GM18502 (cell line): ENCODE measurements at regions not wholly inside any gene's neighbourhood (a gene's known extent, or its start where the extent isn't known, plus 50 kb on each side); places are given as distances from the start of the nearest gene placed in this dataset.
"Not testable (repeated sequence)": the region's sequence is repeated elsewhere in the genome, so short reads cannot be mapped to it uniquely, and the experiment has no call there.

Experiments used
- ATAC-seq: cut with Tn5 transposase; IDR thresholded peaks from one replicate; pipeline ENCODE4 v1.9.1; 2021; ENCODE audit warnings: mild to moderate bottlenecking; ENCODE audit not compliant: unreplicated experiment, poor library complexity

DNA sequence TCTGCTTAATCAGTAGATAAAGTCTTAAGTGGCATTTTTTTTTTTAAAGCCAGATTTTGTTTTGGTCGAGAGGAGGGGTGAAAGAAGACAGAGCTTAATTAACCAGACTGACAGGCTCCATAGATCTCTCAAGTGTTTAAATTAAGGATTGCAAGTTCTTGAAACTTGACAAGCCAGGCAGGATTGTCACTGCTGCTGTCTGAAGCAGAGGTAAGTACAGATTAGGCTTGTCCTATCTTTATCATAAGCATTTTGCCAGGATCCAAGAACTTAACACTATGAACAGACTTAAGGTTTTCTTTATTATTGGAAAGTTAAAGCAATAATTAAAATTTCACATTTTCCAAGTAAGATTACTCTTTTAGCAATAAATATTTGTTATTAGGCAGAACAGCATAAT, 179.6 kb upstream of the LMO3 start:
- ATAC-seq = no peak

DNA sequence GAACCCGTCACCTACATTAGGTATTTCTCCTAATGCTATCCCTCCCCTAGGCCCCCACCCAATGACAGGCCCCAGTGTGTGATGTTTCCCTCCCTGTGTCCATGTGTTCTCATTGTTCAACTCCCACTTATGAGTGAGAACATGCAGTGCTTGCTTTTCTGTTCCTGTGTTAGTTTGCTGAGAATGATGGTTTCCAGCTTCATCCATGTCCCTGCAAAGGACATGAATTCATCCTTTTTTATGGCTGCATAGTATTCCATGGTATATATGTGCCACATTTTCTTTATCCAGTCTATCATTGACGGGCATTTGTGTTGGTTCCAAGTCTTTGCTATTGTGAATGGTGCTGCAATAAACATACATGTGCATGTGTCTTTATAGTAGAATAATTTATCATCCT, 163.2 kb upstream of the LMO3 start:
- not testable (repeated sequence) for ATAC-seq

DNA sequence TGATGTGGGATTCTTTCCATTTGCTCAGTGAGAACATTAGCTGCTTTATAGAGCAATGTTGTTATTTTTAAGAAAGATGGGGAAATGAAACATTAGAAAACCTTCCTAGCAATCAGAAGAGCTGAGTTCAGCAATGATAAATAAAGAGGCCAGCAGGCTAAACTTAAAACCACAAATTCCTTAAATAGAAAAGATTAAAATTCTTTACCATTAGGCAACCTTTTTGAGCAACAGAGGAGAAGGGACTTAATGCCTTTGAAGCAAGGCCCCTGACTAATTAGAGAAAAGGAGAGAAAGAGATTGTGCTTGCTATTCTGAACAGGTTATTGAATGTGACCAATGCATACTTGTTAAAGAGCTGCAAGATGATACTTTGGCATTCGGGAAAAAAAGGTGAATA, 160.8 kb upstream of the LMO3 start:
- no peak for ATAC-seq

DNA sequence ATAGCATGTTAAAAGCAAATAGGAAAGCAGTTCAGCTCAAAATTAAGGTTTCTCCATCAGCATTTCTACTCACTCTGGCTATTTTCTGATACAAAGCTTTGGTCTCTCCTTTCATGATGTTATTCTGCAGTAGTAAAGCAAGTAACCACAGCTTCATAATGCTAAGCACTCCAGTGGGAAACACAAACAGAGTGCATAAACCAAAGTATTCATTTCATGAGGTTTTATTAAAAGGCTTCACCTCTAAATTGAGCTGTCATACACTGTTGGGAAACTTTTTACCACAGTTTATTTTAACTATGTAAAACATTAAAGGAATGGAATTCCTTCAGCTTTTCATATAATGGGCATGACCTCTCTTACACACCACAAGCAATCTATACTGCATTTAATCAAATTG, 157.9 kb upstream of the LMO3 start:
- ATAC-seq = no peak

DNA sequence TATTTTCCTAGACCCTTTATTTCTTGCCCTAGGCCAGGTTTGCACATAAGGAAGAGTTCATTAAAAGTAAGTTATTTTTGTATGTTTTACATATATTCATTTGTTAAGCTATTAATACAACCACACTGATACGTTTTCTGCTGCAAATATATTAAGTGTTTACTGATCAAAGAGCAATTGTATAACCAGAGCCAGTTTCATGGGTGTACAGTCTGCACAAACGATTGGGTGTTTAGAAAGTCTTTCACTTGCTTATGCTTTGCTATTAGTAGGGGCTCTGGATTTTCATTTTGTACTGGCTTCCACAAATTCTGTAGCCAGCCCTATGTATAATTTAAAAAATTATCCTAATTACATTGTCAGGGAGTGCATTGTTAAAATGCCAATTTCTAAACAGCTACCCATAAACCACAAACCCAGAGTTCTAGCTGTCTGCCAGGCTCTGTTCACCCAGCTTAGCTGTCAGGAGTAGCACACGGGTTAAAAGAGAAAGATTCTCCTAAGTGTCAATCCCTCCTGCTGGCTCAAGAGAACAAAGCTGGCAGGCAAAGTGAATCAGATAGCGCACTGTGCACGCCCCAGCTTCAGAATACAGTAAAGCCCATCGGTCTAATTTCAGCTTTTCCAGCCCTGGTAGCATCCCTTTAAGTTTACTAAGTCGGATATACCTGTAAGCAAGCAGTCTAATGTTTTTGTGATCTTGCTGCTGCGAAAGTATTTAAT, 151.0 kb upstream of the LMO3 start:
- ATAC-seq = no peak

DNA sequence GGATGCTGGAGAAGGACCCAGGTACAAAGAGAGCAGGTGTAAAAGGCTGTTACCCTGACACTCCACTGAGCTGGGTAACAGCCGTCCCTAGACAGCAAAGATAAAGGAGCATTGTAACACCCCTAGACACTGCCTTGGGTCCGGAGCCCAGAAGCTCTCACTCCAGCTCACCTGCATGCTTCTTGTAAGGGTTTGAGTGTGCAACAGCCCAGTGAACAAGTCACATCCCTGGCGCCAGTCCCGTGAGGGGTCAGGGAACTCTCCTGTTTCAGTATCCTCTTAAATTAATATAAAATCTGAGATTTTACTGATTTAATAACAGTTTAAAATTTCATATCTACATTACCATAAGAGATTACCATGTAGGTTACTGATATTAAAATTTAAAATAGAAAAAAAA, 124.8 kb upstream of the LMO3 start:
- ATAC-seq = no peak

DNA sequence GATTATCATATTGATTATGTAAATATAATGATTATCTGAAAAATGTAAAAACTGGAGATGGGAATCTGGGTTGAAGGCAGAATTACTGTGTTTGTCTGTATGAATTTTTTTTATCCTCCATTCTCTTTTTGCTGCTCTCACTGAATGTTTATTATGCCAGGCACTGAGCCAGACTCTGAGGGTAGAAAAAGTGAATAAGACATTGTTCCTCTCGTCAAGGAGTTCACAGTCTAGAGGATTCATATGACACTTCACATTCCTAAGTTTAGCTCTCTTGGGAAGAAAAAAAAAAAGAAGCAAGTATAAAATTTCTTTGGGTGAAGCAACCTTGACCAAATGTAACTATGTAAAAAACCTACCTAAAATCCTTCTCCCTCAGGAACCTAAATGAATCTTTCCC, 120.9 kb upstream of the LMO3 start:
- ATAC-seq = no peak

DNA sequence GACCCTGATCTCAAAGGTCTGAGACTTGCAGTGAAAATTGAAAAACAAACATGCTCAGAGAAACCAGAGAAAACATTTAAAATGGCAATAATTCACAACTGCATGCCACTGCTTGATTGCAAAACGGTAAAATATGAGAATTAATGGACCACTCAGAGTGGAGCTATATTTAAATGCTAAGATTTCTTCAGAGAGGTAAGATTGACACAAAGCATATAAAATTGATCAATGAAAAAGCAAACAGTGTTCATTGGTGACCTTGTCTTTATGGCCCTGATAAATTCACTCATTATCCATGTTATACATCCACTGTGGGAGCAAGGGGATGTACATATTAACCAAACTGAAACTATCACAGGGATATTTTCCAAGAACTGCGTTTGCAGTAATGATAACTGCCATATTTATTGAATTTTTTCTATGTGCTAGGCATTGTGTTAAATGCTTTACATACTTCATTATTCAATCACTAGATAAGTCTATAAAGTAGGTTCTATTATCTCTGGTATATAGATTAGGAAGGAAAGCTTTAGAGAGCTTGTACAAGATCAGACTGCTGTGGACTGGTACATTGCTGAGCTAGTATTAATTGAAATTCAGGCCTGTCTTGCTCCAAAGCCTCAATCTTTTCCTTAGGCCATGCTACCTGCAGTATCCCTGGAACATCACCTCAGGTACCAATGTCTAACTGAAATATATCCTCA, 113.9 kb upstream of the LMO3 start:
- no peak for ATAC-seq

DNA sequence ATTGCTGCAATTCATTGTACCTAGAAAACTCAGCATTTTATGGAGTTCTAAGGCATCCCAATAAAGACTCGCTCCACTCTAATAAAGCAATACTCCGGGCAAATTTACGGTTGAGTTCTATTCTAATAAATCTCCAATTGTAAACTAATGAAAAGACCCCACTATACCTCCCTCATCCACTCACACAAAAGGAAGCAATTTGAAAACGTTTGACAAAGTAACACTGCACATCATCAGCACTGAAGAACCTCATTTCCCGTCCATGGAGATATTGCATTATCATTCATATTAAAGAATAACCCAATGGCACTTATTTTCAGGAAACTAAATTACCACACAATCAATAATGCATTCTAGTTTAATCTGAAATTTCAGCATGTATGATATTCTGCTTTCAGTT, 111.0 kb upstream of the LMO3 start:
- no peak for ATAC-seq

DNA sequence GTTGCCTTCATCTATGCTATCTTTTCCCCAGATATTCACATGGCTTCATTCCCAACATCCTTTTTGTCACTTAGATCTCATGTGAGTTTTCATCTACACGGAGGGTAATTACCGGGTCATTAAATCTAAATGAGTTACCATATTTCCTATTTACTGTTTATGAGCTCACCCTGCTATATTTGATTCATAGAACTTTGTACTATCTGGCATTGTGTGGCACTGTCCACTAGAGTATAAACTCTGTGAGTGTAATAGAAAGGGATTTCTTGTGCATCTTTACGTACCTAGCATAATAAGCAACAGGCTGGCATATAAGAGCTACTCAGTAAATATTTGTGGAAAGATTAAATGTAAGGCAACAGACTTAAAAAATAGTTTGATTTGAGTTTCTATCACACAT, 86.1 kb upstream of the LMO3 start:
- ATAC-seq = no peak

DNA sequence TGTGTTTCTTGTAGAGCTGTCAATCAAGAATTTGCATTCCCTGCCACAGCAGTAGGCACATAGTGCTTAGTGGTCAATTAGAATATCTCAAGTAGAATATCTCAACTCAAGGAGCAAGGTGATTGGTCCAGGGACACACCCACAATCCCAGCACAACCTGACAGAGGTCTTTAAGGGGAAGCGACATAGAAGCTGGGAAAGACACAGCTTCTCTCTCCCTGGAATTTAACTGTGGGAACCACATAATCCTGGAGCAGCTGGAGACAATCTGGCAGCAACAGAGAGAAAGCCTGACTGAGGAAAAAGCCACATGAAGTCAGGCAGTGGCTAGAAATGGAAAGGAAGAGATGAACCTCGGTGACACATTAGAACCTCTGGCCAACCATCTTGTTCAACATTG, 85.7 kb upstream of the LMO3 start:
- ATAC-seq = no peak

DNA sequence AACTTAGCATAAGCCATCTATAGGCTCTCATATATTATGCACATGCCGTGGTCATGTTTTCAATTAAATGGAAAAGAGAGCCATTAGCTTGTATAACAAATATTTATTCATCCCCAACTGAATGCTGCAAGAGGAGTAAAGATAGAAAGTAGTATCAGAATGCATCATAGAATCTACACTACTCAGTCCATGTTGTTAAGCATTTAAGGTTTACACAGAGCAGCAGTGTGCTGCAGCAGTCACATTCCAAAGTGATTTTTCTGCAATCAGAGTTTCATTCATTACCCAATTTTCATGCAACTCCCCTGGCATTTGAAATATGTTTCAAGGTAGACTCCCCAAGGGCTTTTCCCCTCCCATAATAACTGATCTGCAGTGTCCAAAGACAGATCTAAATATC, 82.2 kb upstream of the LMO3 start:
- ATAC-seq = no peak

DNA sequence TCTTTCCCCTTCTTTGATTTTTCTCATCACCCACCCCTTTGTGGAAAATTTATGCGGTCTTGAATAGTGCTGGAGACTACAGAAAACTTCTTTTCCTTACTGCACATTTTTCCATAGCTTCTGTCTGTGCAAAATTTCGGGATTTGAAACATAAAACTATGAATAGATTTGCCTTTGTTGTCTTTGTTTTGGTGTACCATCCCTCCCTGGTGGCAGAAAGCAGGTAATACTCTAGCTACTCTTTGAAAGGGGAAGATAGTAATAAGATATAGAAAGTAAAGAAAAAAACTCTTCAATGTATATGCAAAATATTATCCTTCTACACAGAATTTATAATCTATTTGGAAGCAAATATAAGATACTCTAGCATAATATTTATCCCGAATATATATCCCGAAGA, 79.1 kb upstream of the LMO3 start:
- peak; percentile 48 for ATAC-seq

DNA sequence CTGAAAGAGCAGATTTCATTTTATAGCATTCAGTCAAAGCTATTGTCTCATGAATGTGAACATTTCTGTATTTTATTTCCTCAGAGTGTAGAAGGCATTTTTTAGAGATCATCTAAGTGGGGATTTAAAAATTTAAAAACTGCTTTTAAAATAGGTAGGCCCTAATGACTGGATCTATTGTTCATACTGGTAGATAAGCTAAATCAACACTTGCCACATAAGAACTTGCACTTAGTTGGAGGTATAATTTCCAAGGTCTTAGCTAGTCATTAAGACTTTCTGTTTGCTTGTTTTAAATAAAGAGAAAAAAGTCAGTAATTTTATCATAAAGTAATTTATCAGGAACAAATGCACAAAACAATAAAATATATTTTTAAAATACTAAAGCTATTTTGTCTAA, 75.2 kb upstream of the LMO3 start:
- ATAC-seq = no peak

DNA sequence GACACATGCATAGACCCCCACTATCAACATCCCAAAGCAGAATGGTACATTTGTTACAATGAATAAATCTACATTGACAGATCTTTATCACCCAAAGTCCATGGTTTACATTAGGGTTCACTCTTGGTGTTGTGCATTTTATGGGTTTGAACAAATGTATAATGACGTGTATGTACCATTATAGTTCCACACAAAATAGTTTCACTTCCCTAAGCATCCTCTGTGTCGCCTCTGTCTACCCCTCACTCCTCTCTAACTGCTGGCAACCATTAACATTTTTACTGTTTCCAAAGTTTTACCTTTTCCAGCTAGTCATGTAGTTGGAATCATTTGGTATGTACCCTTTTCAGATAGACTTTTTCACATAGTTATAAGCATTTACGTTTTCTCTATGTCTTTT, 69.5 kb upstream of the LMO3 start:
- ATAC-seq = no peak

DNA sequence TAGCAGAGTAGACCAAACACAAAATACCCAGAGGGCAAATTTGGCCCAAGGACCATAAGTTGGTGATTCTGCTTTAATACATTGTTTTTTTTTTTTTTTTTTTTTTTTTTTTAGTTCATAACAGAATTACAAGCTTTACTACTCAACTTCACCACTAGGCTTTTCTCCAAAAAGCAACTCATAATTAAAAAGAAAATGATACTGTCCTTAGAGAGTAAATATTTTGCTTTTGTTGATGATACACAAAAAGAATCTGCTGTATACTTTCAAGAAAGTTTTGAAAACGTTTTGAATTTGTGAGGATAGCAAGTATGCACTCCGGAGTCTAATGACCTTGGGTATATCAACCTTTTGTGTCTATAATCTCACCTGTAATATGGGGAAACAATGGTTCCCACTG, 68.9 kb upstream of the LMO3 start:
- no peak for ATAC-seq

DNA sequence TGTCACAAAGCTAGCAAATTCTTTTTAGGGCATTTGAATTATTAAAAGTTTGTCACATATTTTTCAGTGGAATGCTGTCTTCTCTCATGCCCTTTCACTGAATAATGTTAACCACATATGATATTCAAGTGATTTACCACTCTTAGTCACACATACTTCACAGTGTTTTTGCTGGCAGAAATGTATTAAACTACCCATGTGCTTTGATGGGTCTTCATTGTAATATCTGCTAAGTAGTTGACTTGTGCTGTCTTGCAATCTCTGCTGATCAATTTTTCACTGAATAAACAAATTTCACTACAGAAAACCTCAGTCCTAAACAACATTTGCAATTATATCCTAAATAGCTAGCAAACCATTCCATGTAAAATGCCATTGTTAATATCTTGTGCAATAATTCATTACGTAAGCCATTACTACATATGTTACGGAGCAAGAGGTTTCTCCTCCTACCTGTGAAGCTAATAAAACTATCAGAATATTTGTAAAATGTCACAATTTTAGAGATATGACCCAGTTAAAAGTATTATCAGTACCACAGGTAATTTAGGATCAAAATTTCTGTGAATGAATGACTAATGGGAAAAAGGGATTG, 64.6 kb upstream of the LMO3 start:
- ATAC-seq = no peak

DNA sequence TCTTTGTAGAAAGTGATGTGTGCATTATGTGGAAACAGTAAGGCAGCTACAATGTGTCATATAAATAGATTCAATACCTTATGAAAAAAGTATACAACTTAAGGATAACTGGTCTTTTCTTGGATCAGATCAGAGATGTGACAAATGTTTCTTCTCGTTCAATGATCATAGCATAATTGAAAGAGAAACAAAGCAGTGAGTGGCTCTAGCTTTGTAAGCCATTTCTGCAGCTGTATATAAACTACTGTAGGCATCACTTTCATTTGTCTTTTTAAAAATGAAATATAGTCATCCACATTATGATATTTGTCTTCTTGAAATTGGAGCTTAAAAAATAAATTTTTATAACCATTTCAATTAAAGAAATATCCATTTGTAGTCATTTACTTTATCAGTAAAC, 63.8 kb upstream of the LMO3 start:
- no peak for ATAC-seq

DNA sequence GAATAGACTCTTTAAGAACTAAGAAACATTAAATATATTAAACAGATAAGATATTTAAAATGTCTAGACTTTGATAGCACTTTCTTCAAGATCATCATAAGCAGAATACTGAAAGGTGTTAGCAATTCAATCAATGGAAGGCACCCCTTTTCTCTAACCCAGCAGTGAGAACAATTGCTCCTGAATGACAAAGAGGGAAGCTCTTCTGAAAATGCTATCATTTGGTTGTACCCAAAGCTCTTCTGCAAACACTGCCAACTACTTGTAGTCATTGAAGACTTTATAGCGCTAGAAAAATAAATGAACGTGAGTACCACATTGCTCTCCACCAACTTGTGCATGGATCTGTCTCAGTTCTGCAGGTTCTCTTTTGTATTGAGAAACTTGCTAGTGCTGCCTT, 62.2 kb upstream of the LMO3 start:
- ATAC-seq = no peak

DNA sequence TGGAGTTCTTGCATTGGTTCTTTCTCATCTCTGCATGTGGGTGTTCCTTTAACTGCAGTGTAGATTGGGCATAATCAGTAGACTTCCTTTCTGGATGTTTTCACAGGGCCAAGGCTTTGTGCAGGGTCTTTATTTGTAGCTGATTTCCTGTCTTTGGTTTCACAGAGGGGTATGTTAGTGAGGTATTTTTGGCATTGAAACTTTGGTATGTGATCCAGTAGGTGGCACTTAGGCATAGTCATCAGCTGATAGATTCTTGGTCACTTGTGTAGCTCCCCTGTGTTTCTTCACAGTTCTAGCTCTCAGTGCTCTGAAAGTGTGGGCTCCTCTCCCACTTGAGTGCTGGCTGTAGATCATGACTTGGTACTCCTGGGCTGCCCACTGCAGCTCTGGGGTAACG, 52.7 kb upstream of the LMO3 start:
- ATAC-seq = no peak
